Endothelial cell of umbilical vein (primary cell): ENCODE measurements at regions not wholly inside any gene's neighbourhood (a gene's known extent, or its start where the extent isn't known, plus 50 kb on each side); places are given as distances from the start of the nearest gene placed in this dataset.

Source experiments
- BruUV-seq: library from RNA; stranded (reverse); fragments of 400-500 nt; replicated peaks from 2 replicates; lab custom pipeline; 2021; lab: Mats Ljungman, UMichigan
- CTCF ChIA-PET: fragments of 300-600, 350-600 bp; sonication (Branson Sonifier 250); formaldehyde crosslinking; loops from one replicate; lab custom pipeline; 2021; ENCODE audit warnings: antibody characterized with exemption, inconsistent platforms; lab: Charles Lee
- POLR2A ChIA-PET: fragments of 300-600, 350-600 bp; sonication (Branson Sonifier 250); formaldehyde crosslinking; loops from one replicate; lab custom pipeline; 2021; ENCODE audit warnings: antibody characterized with exemption, inconsistent platforms; lab: Charles Lee
- DNase-seq: peaks from one replicate; pipeline ENCODE4 v3.0.0-alpha.2; 2011; ENCODE audit warnings: low read depth, low spot score
- FAIRE-seq: peaks from 2 replicates; lab custom pipeline; 2011; peaks lifted over from hg19 to GRCh38; lab: Jason Lieb, UNC
- H2AFZ ChIP-seq: 2 replicates; pipeline ENCODE4 v1.6.0; 2012; ENCODE audit warnings: low read depth, low read length, control low read depth, inconsistent platforms
- H3K27ac ChIP-seq: 2 replicates; pipeline ENCODE4 v1.5.1; 2011; ENCODE audit warnings: low read depth, mild to moderate bottlenecking, control low read depth, low read length, moderate library complexity; ENCODE audit not compliant: insufficient read depth
- H3K27me3 ChIP-seq, 2 experiments: 2 replicates each; pipeline versions ENCODE4 v1.6.0 to v1.6.1; 2011; ENCODE audit warnings: low read length in 2 of 2, mixed read lengths in 1 of 2; ENCODE audit not compliant: control insufficient read depth in 2 of 2, insufficient read depth in 2 of 2
- H3K36me3 ChIP-seq, 2 experiments: 2 replicates in 1 of 2; 3 replicates in 1 of 2; pipeline ENCODE4 v1.5.1; 2011; ENCODE audit warnings: low read length in 2 of 2, mild to moderate bottlenecking in 1 of 2, moderate library complexity in 1 of 2; ENCODE audit not compliant: control insufficient read depth in 2 of 2, insufficient read depth in 2 of 2; ENCODE audit errors: extremely low read depth in 1 of 2
- H3K4me1 ChIP-seq: 3 replicates; pipeline ENCODE4 v1.5.1; 2011; ENCODE audit warnings: mild to moderate bottlenecking, low read length; ENCODE audit not compliant: control insufficient read depth, insufficient read depth; ENCODE audit errors: extremely low read depth
- H3K4me2 ChIP-seq: 2 replicates; pipeline ENCODE4 v1.6.1; 2011; ENCODE audit warnings: low read length, control low read depth, mixed read lengths; ENCODE audit not compliant: insufficient read depth
- H3K4me3 ChIP-seq, 3 experiments: fragments of 200-600 bp in 1 of 3; sonication (generic), shearing (Covaris generic) in 1 of 3; replicated peaks in 1 of 3; 2 replicates each; pipeline ENCODE4 v1.5.1; 2011 to 2016; ENCODE audit warnings: control low read depth in 3 of 3, low read length in 3 of 3, mild to moderate bottlenecking in 2 of 3, inconsistent platforms in 1 of 3, low read depth in 1 of 3, moderate library complexity in 1 of 3; ENCODE audit not compliant: insufficient read depth in 1 of 3
- H3K79me2 ChIP-seq: 2 replicates; pipeline ENCODE4 v1.6.0; 2012; ENCODE audit warnings: low read length, inconsistent platforms; ENCODE audit not compliant: control insufficient read depth, insufficient read depth
- H3K9ac ChIP-seq: replicated peaks from 2 replicates; pipeline ENCODE3; 2011; ENCODE audit warnings: low read length, control low read depth; ENCODE audit not compliant: insufficient read depth; ENCODE audit errors: extremely low read depth
- H3K9me1 ChIP-seq: replicated peaks from 3 replicates; pipeline ENCODE4 v1.6.0; 2011; ENCODE audit warnings: mild to moderate bottlenecking, low read length; ENCODE audit not compliant: control insufficient read depth, insufficient read depth; ENCODE audit errors: extremely low read depth
- H3K9me3 ChIP-seq: replicated peaks from 2 replicates; pipeline ENCODE4 v1.5.1; 2012; ENCODE audit warnings: low read length, inconsistent platforms; ENCODE audit not compliant: control insufficient read depth, insufficient read depth
- H4K20me1 ChIP-seq: replicated peaks from 2 replicates; pipeline ENCODE3; 2011; ENCODE audit warnings: mild to moderate bottlenecking, low read length; ENCODE audit not compliant: control insufficient read depth, insufficient read depth; ENCODE audit errors: extremely low read depth
- CTCF ChIP-seq, 2 donors: IDR thresholded peaks; 1 replicate in 1 of 2; 2 replicates in 1 of 2; pipeline ENCODE4 v1.5.1; 2011; ENCODE audit warnings: low read length in 2 of 2, mild to moderate bottlenecking in 2 of 2, moderate library complexity in 2 of 2, control low read depth in 1 of 2, inconsistent platforms in 1 of 2, low read depth in 1 of 2; ENCODE audit not compliant: insufficient read depth in 1 of 2; ENCODE audit errors: extremely low read depth in 1 of 2
- FOS ChIP-seq: IDR thresholded peaks from 2 replicates; pipeline ENCODE4 v1.6.1; 2011; ENCODE audit warnings: mild to moderate bottlenecking, low read length, moderate library complexity, borderline replicate concordance; ENCODE audit not compliant: insufficient read depth
- GATA2 ChIP-seq: IDR thresholded peaks from 2 replicates; pipeline ENCODE4 v1.7.0; 2011; ENCODE audit warnings: low read depth, mild to moderate bottlenecking, moderate library complexity, mixed read lengths, low read length; ENCODE audit not compliant: insufficient read length, insufficient read depth
- JUN ChIP-seq: IDR thresholded peaks from 2 replicates; pipeline ENCODE4 v1.6.1; 2011; ENCODE audit warnings: borderline replicate concordance, low read depth; ENCODE audit not compliant: insufficient read length, insufficient read depth
- MYC ChIP-seq: IDR thresholded peaks from one replicate; pipeline ENCODE4 v1.6.1; 2011; ENCODE audit warnings: mild to moderate bottlenecking, low read depth, low read length
- POLR2AphosphoS5 ChIP-seq: IDR thresholded peaks from 2 replicates; pipeline ENCODE4 v1.6.1; 2012; ENCODE audit warnings: low read depth, mild to moderate bottlenecking, control low read depth, low read length, moderate library complexity; ENCODE audit not compliant: insufficient read depth
- dilution Hi-C: fragments of 300-500 bp; cut with MboI; formaldehyde crosslinking; loops from one replicate; pipeline ENCODE4 v1.15.0; 2019; ENCODE audit warnings: low sequenced_read_pairs; ENCODE audit not compliant: extremely low pct_ligation_motif_present
- intact Hi-C: fragments of 100-400 bp; cut with micrococcal nuclease; formaldehyde crosslinking; loops from one replicate; pipeline ENCODE4 v1.10.0; 2022

- POLR2A ChIA-PET: no interaction called here
- Histone ChIP-seq H3K27ac (no peak overlapping the region), H3K9ac (no peak overlapping the region), H3K27me3 (no peaks in the 10 kb centered on the region), H3K36me3 (peaks cover 0 to 4% of the 10 kb centered on the region in 2 experiments), H3K4me3 (no peak overlapping the region), H3K4me1 (peaks cover 8% of the 10 kb centered on the region), H2AFZ (no peak overlapping the region), H3K9me1 (no peaks in the 10 kb centered on the region), H3K79me2 (peaks cover 20% of the 10 kb centered on the region), H3K9me3 (no peaks in the 10 kb centered on the region), H3K4me2 (no peak overlapping the region), H4K20me1 (no peaks in the 10 kb centered on the region)
- dilution Hi-C loops: no loop called here
- intact Hi-C loops: loop anchor here (5.0 kb wide), 3 partner anchors 156 to 254 kb away; partner anchors contain the start of genes ARMC5 and TGFB1I1
- BruUV-seq: no TSS peak
- DNase-seq (no peak), FAIRE-seq (no peak)
- CTCF ChIA-PET: interaction anchor here (1.2 kb wide), 1 partner anchor 11 kb away, joined by 3 read pairs; no protein-coding TSS in a partner anchor
- no peak for TF ChIP-seq GATA2
- TF ChIP-seq FOS: no peak
- no peak for TF ChIP-seq POLR2AphosphoS5
- TF ChIP-seq MYC: no peak
- no peak for TF ChIP-seq JUN
- no peak for TF ChIP-seq CTCF (IDR thresholded peaks at IDR 0.05; ENCODE audit: extremely low read depth in 1 of 2, insufficient read depth in 1 of 2, low read depth in 1 of 2, low read length in 2 of 2)
Observed at GRCh38 chr16:31711344-31711845, 162.2 kb upstream of the ZNF267 start.
